Subcutaneous abdominal adipose tissue (tissue), 5 donors: ENCODE measurements at regions not wholly inside any gene's neighbourhood (a gene's known extent, or its start where the extent isn't known, plus 50 kb on each side); places are given as distances from the start of the nearest gene placed in this dataset.
"Not testable (repeated sequence)": the region's sequence is repeated elsewhere in the genome, so short reads cannot be mapped to it uniquely, and the experiment has no call there.

Source experiments
- H3K27ac ChIP-seq: one replicate; pipeline ENCODE4 v1.7.0; 2013; ENCODE audit warnings: low read depth, mild to moderate bottlenecking, inconsistent platforms, low read length, moderate library complexity
- H3K27me3 ChIP-seq, 5 donors: one replicate each; pipeline ENCODE4 v1.7.0; 2013; ENCODE audit warnings: low read length in 5 of 5, inconsistent platforms in 1 of 5; ENCODE audit not compliant: control insufficient read depth in 5 of 5, insufficient read depth in 4 of 5
- H3K36me3 ChIP-seq, 5 donors: one replicate each; pipeline ENCODE4 v1.7.0; 2013; ENCODE audit warnings: low read length in 5 of 5; ENCODE audit not compliant: control insufficient read depth in 5 of 5, insufficient read depth in 5 of 5
- H3K4me1 ChIP-seq, 5 donors: one replicate each; pipeline ENCODE4 v1.7.0; 2013; ENCODE audit warnings: low read length in 5 of 5, mild to moderate bottlenecking in 3 of 5, moderate library complexity in 1 of 5; ENCODE audit not compliant: control insufficient read depth in 5 of 5, insufficient read depth in 5 of 5
- H3K4me3 ChIP-seq, 5 donors: one replicate each; pipeline ENCODE4 v1.7.0; 2013; ENCODE audit warnings: low read length in 5 of 5, low read depth in 1 of 5
- H3K9ac ChIP-seq, 5 donors: one replicate each; pipeline ENCODE4 v1.7.0; 2013; ENCODE audit warnings: low read length in 5 of 5, mild to moderate bottlenecking in 4 of 5, moderate library complexity in 3 of 5
- H3K9me3 ChIP-seq, 5 donors: one replicate each; pipeline ENCODE4 v1.7.0; 2013; ENCODE audit warnings: low read length in 5 of 5; ENCODE audit not compliant: control insufficient read depth in 5 of 5
- donor health status: healthy.
- donor health status: healthy.
- donor health status: healthy.
- donor health status: healthy.
- donor health status: healthy.

DNA sequence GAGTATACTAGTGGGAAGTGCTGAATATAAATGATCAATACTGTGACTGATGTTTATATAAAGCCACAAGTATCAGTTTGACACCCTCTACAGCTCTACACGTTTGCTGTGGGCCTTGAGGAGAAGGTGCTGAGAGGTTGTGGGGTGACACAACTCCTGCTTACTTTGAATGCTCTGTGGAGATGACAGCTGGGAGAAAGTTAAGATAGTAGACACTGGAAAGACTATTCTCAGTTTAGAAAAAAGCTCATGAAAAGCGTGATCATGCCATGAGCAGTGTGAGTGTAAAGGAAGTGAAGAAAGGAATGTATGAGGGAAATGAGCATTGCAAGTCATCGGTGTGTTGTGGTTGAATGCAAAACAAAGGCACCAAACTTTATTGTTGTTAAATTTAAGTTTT lies 215.8 kb downstream of the UTRN start:
- peaks cover 29 to 43% (median 37%) of the 10 kb centered on the region in 5 donors for H3K36me3 ChIP-seq
- no peaks in the 10 kb centered on the region for H3K27me3 ChIP-seq
- H3K27ac ChIP-seq = no peak overlapping the region
- H3K9me3 ChIP-seq = peaks cover 0 to 9% (median 0%) of the 10 kb centered on the region in 5 donors
- H3K4me3 ChIP-seq = no peak overlapping the region
- no peaks in the 10 kb centered on the region for H3K4me1 ChIP-seq
- no peak overlapping the region for H3K9ac ChIP-seq

DNA sequence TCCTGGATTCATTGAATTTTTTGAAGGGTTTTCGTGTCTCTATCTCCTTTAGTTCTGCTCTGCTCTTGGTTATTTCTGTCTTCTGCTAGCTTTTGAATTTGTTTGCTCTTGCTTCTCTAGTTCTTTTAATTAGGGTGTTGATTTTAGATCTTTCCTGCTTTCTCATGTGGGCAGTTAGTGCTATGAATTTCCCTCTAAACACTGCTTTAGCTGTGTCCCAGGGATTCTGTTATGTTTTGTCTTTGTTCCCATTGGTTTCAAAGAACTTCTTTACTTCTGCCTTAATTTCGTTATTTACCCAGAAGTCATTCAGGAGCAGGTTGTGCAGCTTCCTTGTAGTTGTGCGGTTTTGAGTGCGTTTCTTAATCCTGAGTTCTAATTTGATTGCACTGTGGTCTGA lies 220.1 kb downstream of the UTRN start:
- H3K4me3 ChIP-seq, H3K9ac ChIP-seq, H3K4me1 ChIP-seq, H3K27me3 ChIP-seq, H3K9me3 ChIP-seq, H3K27ac ChIP-seq: not testable (repeated sequence)
- H3K36me3 ChIP-seq = peaks cover 13 to 24% (median 20%) of the 10 kb centered on the region in 5 donors

DNA sequence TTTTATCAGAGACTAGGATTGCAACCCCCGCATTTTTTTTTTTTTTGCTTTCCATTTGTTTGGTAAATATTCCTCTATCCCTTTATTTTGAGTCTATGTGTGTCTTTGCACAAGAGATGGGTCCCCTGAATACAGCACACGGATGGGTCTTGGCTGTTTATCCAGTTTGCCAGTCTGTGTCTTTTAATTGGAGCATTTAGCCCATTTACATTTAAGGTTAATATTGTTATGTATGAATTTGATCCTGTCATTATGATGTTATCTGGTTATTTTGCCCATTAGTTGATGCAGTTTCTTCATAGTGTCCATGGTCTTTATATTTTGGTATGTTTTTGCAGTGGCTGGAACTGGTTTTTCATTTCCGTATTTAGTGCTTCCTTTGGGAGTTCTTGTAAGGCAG lies 220.9 kb downstream of the UTRN start:
- peaks cover 10 to 20% (median 15%) of the 10 kb centered on the region in 5 donors for H3K36me3 ChIP-seq
- H3K9me3 ChIP-seq, H3K27ac ChIP-seq, H3K4me1 ChIP-seq, H3K27me3 ChIP-seq, H3K9ac ChIP-seq, H3K4me3 ChIP-seq: not testable (repeated sequence)

DNA sequence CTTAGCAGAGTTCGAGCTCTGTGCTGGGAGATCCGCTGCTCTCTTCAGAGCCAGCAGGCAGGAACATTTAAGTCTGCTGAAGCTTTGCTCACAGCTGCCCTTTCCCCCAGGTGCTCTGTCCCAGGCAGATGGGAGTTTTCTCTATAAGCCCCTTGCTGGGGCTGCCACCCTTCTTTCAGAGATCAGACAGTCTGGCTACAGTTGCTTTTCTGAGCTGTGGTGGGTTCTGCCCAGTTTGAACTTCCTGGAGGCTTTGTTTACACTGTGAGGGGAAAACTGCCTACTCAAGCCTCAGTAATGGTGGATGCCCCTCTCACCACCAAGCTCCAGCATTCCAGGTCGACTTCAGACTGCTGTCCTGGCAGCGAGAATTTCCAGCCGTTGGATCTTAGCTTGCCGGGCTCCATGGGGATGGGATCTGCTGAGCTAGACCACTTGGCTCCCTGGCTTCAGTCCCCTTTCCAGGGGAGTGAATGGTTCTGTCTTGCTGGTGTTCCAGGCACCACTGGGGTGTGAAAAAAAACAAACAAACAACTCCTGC lies 222.7 kb downstream of the UTRN start:
- H3K27ac ChIP-seq, H3K27me3 ChIP-seq, H3K9ac ChIP-seq, H3K4me3 ChIP-seq, H3K9me3 ChIP-seq, H3K4me1 ChIP-seq: not testable (repeated sequence)
- peaks cover 9 to 20% (median 16%) of the 10 kb centered on the region in 5 donors for H3K36me3 ChIP-seq

DNA sequence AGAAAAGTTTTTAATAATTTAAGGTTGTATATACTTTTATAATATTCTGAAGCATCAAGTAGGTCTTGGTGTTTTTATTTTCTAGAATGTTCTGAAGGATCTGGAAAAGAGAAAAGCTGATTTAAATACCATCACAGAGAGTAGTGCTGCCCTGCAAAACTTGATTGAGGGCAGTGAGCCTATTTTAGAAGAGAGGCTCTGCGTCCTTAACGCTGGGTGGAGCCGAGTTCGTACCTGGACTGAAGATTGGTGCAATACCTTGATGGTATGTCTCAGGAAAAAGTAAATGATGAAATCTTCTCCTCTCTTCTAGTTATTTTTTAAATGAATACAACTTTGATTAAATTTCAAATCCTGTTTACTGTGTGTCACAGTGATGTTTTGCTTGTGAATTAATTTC lies 225.7 kb downstream of the UTRN start:
- no peaks in the 10 kb centered on the region for H3K4me1 ChIP-seq
- H3K4me3 ChIP-seq = no peak overlapping the region
- H3K36me3 ChIP-seq = peaks cover 13 to 42% (median 39%) of the 10 kb centered on the region in 5 donors
- H3K9me3 ChIP-seq = no peaks in the 10 kb centered on the region
- no peak overlapping the region for H3K9ac ChIP-seq
- no peaks in the 10 kb centered on the region for H3K27me3 ChIP-seq
- no peak overlapping the region for H3K27ac ChIP-seq

DNA sequence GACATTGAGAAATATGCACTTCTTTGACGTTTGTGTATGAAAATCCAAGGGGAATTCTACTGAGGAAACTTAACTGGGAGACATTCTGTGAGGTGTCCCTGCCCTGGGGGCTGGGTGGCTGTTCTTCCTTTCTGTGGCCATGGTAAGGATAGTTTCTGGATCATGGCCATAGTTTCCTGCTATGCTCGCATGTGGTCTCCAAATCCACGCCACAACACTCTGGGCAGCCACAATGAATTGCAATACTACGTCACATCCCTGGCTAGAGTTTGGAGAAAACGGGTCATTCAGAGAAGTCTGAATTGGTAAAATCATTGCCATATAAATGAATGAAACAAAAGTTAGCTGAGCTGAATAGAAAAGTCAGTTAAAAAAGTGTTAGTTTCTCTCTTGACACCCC lies 230.6 kb downstream of the UTRN start:
- no peak overlapping the region for H3K9ac ChIP-seq
- no peak overlapping the region for H3K4me3 ChIP-seq
- no peaks in the 10 kb centered on the region for H3K9me3 ChIP-seq
- H3K4me1 ChIP-seq = peaks cover 0 to 18% (median 11%) of the 10 kb centered on the region in 5 donors
- no peaks in the 10 kb centered on the region for H3K27me3 ChIP-seq
- H3K27ac ChIP-seq = no peak overlapping the region
- peaks cover 36 to 54% (median 39%) of the 10 kb centered on the region in 5 donors for H3K36me3 ChIP-seq

DNA sequence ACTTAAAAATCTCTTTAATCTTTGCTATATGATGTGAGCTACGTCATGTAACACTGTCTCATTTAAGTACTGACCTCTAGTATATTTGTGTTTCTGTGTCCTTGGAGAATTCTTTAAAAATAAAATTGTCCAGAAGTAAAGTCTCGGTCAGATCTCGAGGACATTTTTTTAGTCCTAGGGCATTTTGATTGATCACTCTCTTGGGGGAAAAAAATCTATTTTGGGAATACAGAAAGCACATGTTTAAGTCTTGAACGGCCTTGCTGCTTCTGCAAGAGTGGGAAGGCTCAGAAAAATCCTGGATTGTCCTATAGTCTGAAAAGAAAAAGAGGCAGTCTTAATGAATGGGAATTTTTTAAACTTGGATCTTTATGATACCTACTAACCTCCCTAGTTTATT lies 234.3 kb downstream of the UTRN start:
- Histone ChIP-seq H3K4me3 (no peak overlapping the region), H3K27ac (no peak overlapping the region), H3K9ac (no peak overlapping the region), H3K4me1 (peaks cover 0 to 18% (median 11%) of the 10 kb centered on the region in 5 donors), H3K36me3 (peaks cover 43 to 70% (median 50%) of the 10 kb centered on the region in 5 donors), H3K9me3 (no peaks in the 10 kb centered on the region), H3K27me3 (no peaks in the 10 kb centered on the region)

DNA sequence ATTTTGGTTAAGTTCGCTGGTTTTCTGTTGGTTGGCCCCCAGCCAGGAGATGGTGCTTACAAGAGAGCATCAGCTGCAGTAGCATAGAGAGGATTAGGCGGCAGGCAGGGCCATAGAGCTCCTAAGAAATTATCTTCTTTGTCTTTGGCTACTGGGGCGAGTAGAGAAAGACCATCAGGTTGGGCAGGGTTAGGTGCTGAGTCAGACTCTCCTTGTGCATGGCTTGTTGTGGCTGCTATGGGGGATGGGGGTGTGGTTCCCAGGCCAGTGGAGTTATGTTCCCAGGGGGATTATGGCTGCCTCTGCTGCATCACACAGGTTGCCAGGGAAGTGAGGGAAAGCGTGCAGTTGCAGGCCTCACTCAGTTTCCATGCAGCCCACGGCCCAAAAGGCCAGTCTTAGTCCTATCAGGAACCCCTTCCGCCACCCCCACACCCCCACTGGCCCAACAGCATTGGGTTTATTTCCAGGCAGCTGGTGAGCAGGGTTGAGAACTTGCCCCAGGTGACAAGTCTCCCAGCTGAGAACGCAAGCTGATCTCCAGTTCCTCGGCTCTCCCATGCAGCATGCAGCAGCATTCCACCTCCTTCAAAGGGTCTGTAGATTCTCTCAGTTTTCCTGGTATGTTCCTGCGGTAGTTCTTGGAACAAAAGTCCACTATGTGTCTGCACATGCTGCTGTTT lies 243.7 kb downstream of the UTRN start:
- Histone ChIP-seq H3K36me3 (peaks cover 36 to 68% (median 41%) of the 10 kb centered on the region in 5 donors), H3K27me3 (no peaks in the 10 kb centered on the region), H3K9ac (no peak overlapping the region), H3K9me3 (no peaks in the 10 kb centered on the region), H3K4me3 (no peak overlapping the region), H3K4me1 (peaks cover 0 to 4% (median 0%) of the 10 kb centered on the region in 5 donors), H3K27ac (no peak overlapping the region)

DNA sequence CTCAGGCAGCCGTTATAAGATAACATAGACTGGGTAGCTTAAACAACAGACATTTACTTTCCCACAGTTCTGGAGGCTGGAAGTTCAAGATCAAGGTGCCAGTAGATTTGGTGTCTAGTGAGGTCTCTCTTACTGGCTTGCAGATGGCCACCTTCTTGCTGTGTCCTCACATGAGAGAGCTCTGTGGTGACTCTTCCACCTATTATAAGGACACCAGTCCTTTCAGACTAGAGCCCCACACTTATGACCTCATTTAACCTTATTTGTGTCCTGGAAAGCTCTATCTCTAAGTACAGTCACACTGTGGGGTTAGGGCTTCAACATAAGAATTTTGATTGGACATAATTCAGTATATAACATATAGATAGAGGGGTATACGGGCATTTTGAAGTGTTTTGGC lies 245.0 kb downstream of the UTRN start:
- Histone ChIP-seq H3K4me1 (peaks cover 0 to 16% (median 11%) of the 10 kb centered on the region in 5 donors), H3K36me3 (peaks cover 38 to 68% (median 44%) of the 10 kb centered on the region in 5 donors), H3K4me3 (no peak overlapping the region), H3K27me3 (no peaks in the 10 kb centered on the region), H3K9me3 (no peaks in the 10 kb centered on the region), H3K27ac (no peak overlapping the region), H3K9ac (no peak overlapping the region)

DNA sequence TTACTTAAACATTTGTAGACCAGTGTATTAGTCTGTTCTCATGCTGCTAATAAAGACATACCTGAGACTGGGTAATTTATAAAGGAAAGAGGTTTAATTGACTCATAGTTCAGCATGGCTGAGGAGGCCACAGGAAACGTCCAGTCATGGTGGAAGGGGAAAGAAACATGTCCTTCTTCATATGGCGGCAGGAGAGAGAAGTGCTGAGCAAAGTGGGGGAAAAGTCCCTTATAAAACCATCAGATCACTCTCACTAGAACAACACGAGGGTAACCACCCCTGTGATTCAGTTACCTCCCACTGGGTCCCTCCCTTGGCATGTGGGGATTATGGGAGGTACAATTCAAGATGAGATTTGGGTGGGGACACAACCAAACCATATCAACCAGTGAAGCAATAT lies 247.1 kb downstream of the UTRN start:
- not testable (repeated sequence) for H3K27ac ChIP-seq, H3K9me3 ChIP-seq, H3K27me3 ChIP-seq, H3K4me3 ChIP-seq, H3K9ac ChIP-seq
- Histone ChIP-seq H3K4me1 (peaks cover 0 to 17% (median 12%) of the 10 kb centered on the region in 5 donors), H3K36me3 (peaks cover 29 to 60% (median 44%) of the 10 kb centered on the region in 5 donors)
